ENCODE measurements at regions not wholly inside any gene's neighbourhood (a gene's known extent, or its start where the extent isn't known, plus 50 kb on each side); places are given as distances from the start of the nearest gene placed in this dataset.

- intact Hi-C loops (cut with micrococcal nuclease; ENCODE audit: unreplicated experiment): no loop called here
- TF ChIP-seq ZNF253 (CRISPR knock-in tag; IDR thresholded peaks at IDR 0.05; ENCODE audit: borderline replicate concordance) (no peak), TRIM24 (CRISPR knock-in tag; IDR thresholded peaks at IDR 0.05) (no peak), ZNF326 (CRISPR knock-in tag; IDR thresholded peaks at IDR 0.05; ENCODE audit: borderline replicate concordance) (no peak), HOXA9 (CRISPR knock-in tag; IDR thresholded peaks at IDR 0.05; ENCODE audit: borderline replicate concordance) (no peak), ATF3 (CRISPR knock-in tag; IDR thresholded peaks at IDR 0.05) (no peak)
Measured at GRCh38 chr5:8675182-8675581, 806.2 kb downstream of the MTRR start.

GRCh38 chr5:8676695-8677094 is 807.7 kb downstream of the MTRR start:
- no peaks in the 10 kb centered on the region for H3K36me3 ChIP-seq (replicated peaks in 1 of 2; ENCODE audit: control insufficient read depth in 1 of 2, insufficient read depth in 2 of 2, low read length in 2 of 2)
- in situ Hi-C loops (cut with HindIII; ENCODE audit: extremely low pct_ligation_motif_present, low pct_unique_long_range_greater_than_20kb): no loop called here
- WGBS (ENCODE audit: low lambda C conversion rate): 0% methylated on average over 3 of the region's 3 CpGs
- no TSS peak for BruUV-seq (replicated peaks)
- DNase-seq (ENCODE audit: low spot score) (no peak), FAIRE-seq (no peak), ATAC-seq (no peak)
- H3K4me2 ChIP-seq (ENCODE audit: low read depth, low read length): no peak overlapping the region
- CTCF ChIA-PET (ENCODE audit: low intra/inter-chr PET ratio, low total read pairs): no interaction called here
- TF ChIP-seq ZNF781 (CRISPR knock-in tag; IDR thresholded peaks at IDR 0.05; ENCODE audit: borderline replicate concordance, not compliant biosample characterization): no peak
- TF ChIP-seq ZNF142 (CRISPR knock-in tag; IDR thresholded peaks at IDR 0.05): no peak
- no peak for TF ChIP-seq TRIM22 (IDR thresholded peaks at IDR 0.05)
- peak; percentile 72 for TF ChIP-seq CEBPB (IDR thresholded peaks at IDR 0.05; ENCODE audit: borderline replicate concordance, low read depth, low read length)
- no peak for TF ChIP-seq FOXK2 (IDR thresholded peaks at IDR 0.05)
- TF ChIP-seq ZNF180 (CRISPR knock-in tag; IDR thresholded peaks at IDR 0.05; ENCODE audit: borderline replicate concordance, low read depth): no peak
- 0 out of 2 replicates have a peak, but pooled peaks have one; percentile 15 for TF ChIP-seq ATF7 (IDR thresholded peaks at IDR 0.05)
- TF ChIP-seq ATF7 (CRISPR knock-in tag; IDR thresholded peaks at IDR 0.05): no peak
- no peaks in the 10 kb centered on the region for H3K79me2 ChIP-seq (ENCODE audit: insufficient read depth, low read length)
- no peaks in the 10 kb centered on the region for H3K4me1 ChIP-seq (ENCODE audit: insufficient read depth, low read length)
- H3K9ac ChIP-seq (ENCODE audit: insufficient read depth, low read depth, low read length): no peak overlapping the region
- no peak overlapping the region for H2AFZ ChIP-seq (ENCODE audit: low read length)
- H3K9me3 ChIP-seq (ENCODE audit: low read length): peaks cover 69% of the 10 kb centered on the region
- POLR2A ChIA-PET: no interaction called here
- no peak overlapping the region for H3K27ac ChIP-seq (ENCODE audit: extremely low read length, insufficient read depth, low read length)
- H4K20me1 ChIP-seq (ENCODE audit: insufficient read depth, low read length): no peaks in the 10 kb centered on the region
- no peak overlapping the region for H3K4me3 ChIP-seq (replicated peaks in 1 of 3; ENCODE audit: insufficient read depth in 1 of 3, low read depth in 2 of 3, low read length in 3 of 3)
- intact Hi-C loops (cut with micrococcal nuclease; ENCODE audit: unreplicated experiment): no loop called here
- H3K27me3 ChIP-seq (ENCODE audit: control insufficient read depth in 1 of 2, insufficient read depth in 2 of 2, low read length in 2 of 2): no peaks in the 10 kb centered on the region

More at GRCh38 chr5:8675182-8675581, 806.2 kb downstream of the MTRR start:
- no TSS peak for BruUV-seq (replicated peaks)
- Histone ChIP-seq H3K4me3 (replicated peaks in 1 of 3; ENCODE audit: insufficient read depth in 1 of 3, low read depth in 2 of 3, low read length in 3 of 3) (no peak overlapping the region), H3K9me3 (ENCODE audit: low read length) (peaks cover 81% of the 10 kb centered on the region), H4K20me1 (ENCODE audit: insufficient read depth, low read length) (no peaks in the 10 kb centered on the region), H3K27ac (ENCODE audit: extremely low read length, insufficient read depth, low read length) (no peak overlapping the region), H3K27me3 (ENCODE audit: control insufficient read depth in 1 of 2, insufficient read depth in 2 of 2, low read length in 2 of 2) (no peaks in the 10 kb centered on the region), H3K79me2 (ENCODE audit: insufficient read depth, low read length) (no peaks in the 10 kb centered on the region), H2AFZ (ENCODE audit: low read length) (no peak overlapping the region), H3K4me1 (ENCODE audit: insufficient read depth, low read length) (no peaks in the 10 kb centered on the region), H3K9ac (ENCODE audit: insufficient read depth, low read depth, low read length) (no peak overlapping the region), H3K36me3 (replicated peaks in 1 of 2; ENCODE audit: control insufficient read depth in 1 of 2, insufficient read depth in 2 of 2, low read length in 2 of 2) (no peaks in the 10 kb centered on the region), H3K4me2 (ENCODE audit: low read depth, low read length) (no peak overlapping the region)
- ChIA-PET POLR2A (no interaction called here), CTCF (ENCODE audit: low intra/inter-chr PET ratio, low total read pairs) (no interaction called here)
- in situ Hi-C loops (cut with HindIII; ENCODE audit: extremely low pct_ligation_motif_present, low pct_unique_long_range_greater_than_20kb): no loop called here
- no peak for ATAC-seq
- no peak for FAIRE-seq
- 2% methylated on average over 2 of the region's 2 CpGs for WGBS (ENCODE audit: low lambda C conversion rate)
- no peak for DNase-seq (ENCODE audit: low spot score)
